ENCODE measurements at regions not wholly inside any gene's neighbourhood (a gene's known extent, or its start where the extent isn't known, plus 50 kb on each side); places are given as distances from the start of the nearest gene placed in this dataset.

GRCh38 chr6:56407883-56408410 lies 160.6 kb upstream of the COL21A1 start:
- H3K4me1 Mint-ChIP-seq (ENCODE audit: low read depth) = peaks cover 6% of the 10 kb centered on the region
- no peak overlapping the region for H3K27ac Mint-ChIP-seq
- H3K4me3 Mint-ChIP-seq = no peak overlapping the region
- H3K27me3 Mint-ChIP-seq (ENCODE audit: low read depth) = peaks cover 4% of the 10 kb centered on the region
- DNase-seq = no peak
- CTCF ChIA-PET = no interaction called here
- intact Hi-C loops (cut with micrococcal nuclease) = loop anchor here (2.0 to 5.0 kb wide), 2 partner anchors 51 to 134 kb away; no protein-coding TSS in a partner anchor
- H3K9me3 Mint-ChIP-seq = no peaks in the 10 kb centered on the region
- H3K36me3 Mint-ChIP-seq (ENCODE audit: low read depth) = no peaks in the 10 kb centered on the region

GRCh38 chr6:56406276-56407269 lies 159.2 kb upstream of the COL21A1 start:
- Mint-ChIP-seq H3K27ac (no peak overlapping the region), H3K9me3 (peaks cover 4% of the 10 kb centered on the region), H3K36me3 (ENCODE audit: low read depth) (no peaks in the 10 kb centered on the region), H3K4me3 (no peak overlapping the region), H3K4me1 (ENCODE audit: low read depth) (peaks cover 6% of the 10 kb centered on the region), H3K27me3 (ENCODE audit: low read depth) (peaks cover 6% of the 10 kb centered on the region)
- DNase-seq = no peak
- CTCF ChIA-PET = interaction anchor here (0.7 to 1.3 kb wide), 3 partner anchors 36 to 188 kb away, joined by 3 read pairs; no protein-coding TSS in a partner anchor
- intact Hi-C loops (cut with micrococcal nuclease) = loop anchor here (2.0 to 5.0 kb wide), 2 partner anchors 52 to 136 kb away; no protein-coding TSS in a partner anchor

DNA sequence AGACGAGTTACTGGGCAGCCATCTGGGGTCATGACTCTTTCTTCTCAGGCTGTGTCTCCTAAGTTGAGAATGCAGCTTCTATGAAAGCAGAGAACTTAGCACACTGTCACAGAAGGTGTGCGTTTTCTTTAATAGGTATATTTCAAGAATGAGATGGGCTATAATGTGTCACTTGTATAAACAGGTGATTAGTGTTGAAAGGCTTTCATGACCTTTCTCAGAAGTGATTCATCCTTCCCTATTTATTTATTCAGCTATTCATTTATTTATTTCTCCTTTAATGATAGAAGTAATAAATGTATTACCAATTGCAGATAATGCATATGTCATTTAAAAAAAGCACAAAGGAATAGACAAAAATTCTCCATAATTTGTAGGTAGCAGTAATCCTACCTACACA lies 157.2 kb upstream of the COL21A1 start:
- peaks cover 11% of the 10 kb centered on the region for H3K27me3 Mint-ChIP-seq (ENCODE audit: low read depth)
- peaks cover 6% of the 10 kb centered on the region for H3K9me3 Mint-ChIP-seq
- DNase-seq = no peak
- H3K4me1 Mint-ChIP-seq (ENCODE audit: low read depth) = peaks cover 6% of the 10 kb centered on the region
- H3K27ac Mint-ChIP-seq = no peak overlapping the region
- no peak overlapping the region for H3K4me3 Mint-ChIP-seq
- intact Hi-C loops (cut with micrococcal nuclease) = no loop called here
- no peaks in the 10 kb centered on the region for H3K36me3 Mint-ChIP-seq (ENCODE audit: low read depth)
- CTCF ChIA-PET = interaction anchor here (0.9 to 1.0 kb wide), 2 partner anchors 13 to 46 kb away, joined by 3 read pairs; no protein-coding TSS in a partner anchor

GRCh38 chr6:56403745-56404144 lies 156.4 kb upstream of the COL21A1 start:
- peaks cover 6% of the 10 kb centered on the region for H3K4me1 Mint-ChIP-seq (ENCODE audit: low read depth)
- intact Hi-C loops (cut with micrococcal nuclease) = no loop called here
- H3K27me3 Mint-ChIP-seq (ENCODE audit: low read depth) = peaks cover 11% of the 10 kb centered on the region
- H3K27ac Mint-ChIP-seq = no peak overlapping the region
- no peaks in the 10 kb centered on the region for H3K36me3 Mint-ChIP-seq (ENCODE audit: low read depth)
- no peak overlapping the region for H3K4me3 Mint-ChIP-seq
- H3K9me3 Mint-ChIP-seq = peaks cover 6% of the 10 kb centered on the region
- DNase-seq = no peak
- CTCF ChIA-PET = interaction anchor here (0.9 to 1.0 kb wide), 2 partner anchors 14 to 45 kb away, joined by 3 read pairs; no protein-coding TSS in a partner anchor

- CTCF ChIA-PET = no interaction called here
- no peak overlapping the region for H3K4me3 Mint-ChIP-seq
- intact Hi-C loops (cut with micrococcal nuclease) = no loop called here
- no peak overlapping the region for H3K27ac Mint-ChIP-seq
- H3K27me3 Mint-ChIP-seq (ENCODE audit: low read depth) = peaks cover 11% of the 10 kb centered on the region
- DNase-seq = no peak
- peaks cover 4% of the 10 kb centered on the region for H3K4me1 Mint-ChIP-seq (ENCODE audit: low read depth)
- no peaks in the 10 kb centered on the region for H3K36me3 Mint-ChIP-seq (ENCODE audit: low read depth)
- H3K9me3 Mint-ChIP-seq = peaks cover 6% of the 10 kb centered on the region
Measured at GRCh38 chr6:56401477-56402070, 154.2 kb upstream of the COL21A1 start.

GRCh38 chr6:56400273-56400672 lies 152.9 kb upstream of the COL21A1 start:
- Mint-ChIP-seq H3K27me3 (ENCODE audit: low read depth) (peaks cover 9% of the 10 kb centered on the region), H3K9me3 (peaks cover 6% of the 10 kb centered on the region), H3K4me1 (ENCODE audit: low read depth) (no peaks in the 10 kb centered on the region), H3K36me3 (ENCODE audit: low read depth) (no peaks in the 10 kb centered on the region), H3K4me3 (no peak overlapping the region), H3K27ac (no peak overlapping the region)
- CTCF ChIA-PET = no interaction called here
- intact Hi-C loops (cut with micrococcal nuclease) = no loop called here
- DNase-seq = no peak

DNA sequence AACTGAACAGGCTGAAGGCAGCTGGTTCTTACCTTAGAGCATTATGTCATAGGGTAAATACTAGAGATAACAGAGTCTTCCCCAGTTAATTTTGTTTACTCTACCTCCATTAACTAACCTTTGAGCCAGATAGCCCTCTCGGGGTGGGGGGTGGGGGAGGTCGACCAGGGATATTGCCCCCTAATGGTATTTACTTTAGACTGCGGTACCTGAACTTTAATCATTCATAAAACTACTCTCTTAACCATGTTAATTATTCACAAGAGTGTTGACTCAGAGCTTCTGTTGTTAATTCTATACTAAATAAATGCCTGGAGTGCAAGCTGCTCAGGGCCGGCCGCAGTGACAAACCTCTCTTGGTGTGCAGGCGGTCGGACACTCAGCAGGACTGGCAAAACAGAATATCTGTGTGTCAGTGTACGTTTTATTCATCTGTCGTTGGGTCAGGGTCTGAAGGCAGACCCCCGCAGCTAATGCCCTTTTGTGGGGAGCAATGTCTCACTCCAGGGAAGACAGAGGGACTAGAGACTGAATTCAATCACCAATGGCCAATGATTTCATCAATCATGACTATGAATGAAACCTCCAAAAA lies 152.4 kb upstream of the COL21A1 start:
- Mint-ChIP-seq H3K27me3 (ENCODE audit: low read depth) (peaks cover 8% of the 10 kb centered on the region), H3K4me3 (no peak overlapping the region), H3K36me3 (ENCODE audit: low read depth) (no peaks in the 10 kb centered on the region), H3K4me1 (ENCODE audit: low read depth) (no peaks in the 10 kb centered on the region), H3K27ac (no peak overlapping the region), H3K9me3 (peaks cover 6% of the 10 kb centered on the region)
- no peak for DNase-seq
- intact Hi-C loops (cut with micrococcal nuclease) = no loop called here
- CTCF ChIA-PET = interaction anchor here (0.6 kb wide), 1 partner anchor 24 kb away, joined by 5 read pairs; no protein-coding TSS in a partner anchor

GRCh38 chr6:56399250-56399671 lies 151.9 kb upstream of the COL21A1 start:
- CTCF ChIA-PET = interaction anchor here (0.6 kb wide), 1 partner anchor 24 kb away, joined by 5 read pairs; no protein-coding TSS in a partner anchor
- H3K9me3 Mint-ChIP-seq = peaks cover 6% of the 10 kb centered on the region
- no peaks in the 10 kb centered on the region for H3K4me1 Mint-ChIP-seq (ENCODE audit: low read depth)
- intact Hi-C loops (cut with micrococcal nuclease) = no loop called here
- DNase-seq = no peak
- H3K4me3 Mint-ChIP-seq = no peak overlapping the region
- no peaks in the 10 kb centered on the region for H3K36me3 Mint-ChIP-seq (ENCODE audit: low read depth)
- no peak overlapping the region for H3K27ac Mint-ChIP-seq
- peaks cover 11% of the 10 kb centered on the region for H3K27me3 Mint-ChIP-seq (ENCODE audit: low read depth)

- Mint-ChIP-seq H3K4me3 (no peak overlapping the region), H3K27me3 (ENCODE audit: low read depth) (peaks cover 9% of the 10 kb centered on the region), H3K4me1 (ENCODE audit: low read depth) (no peaks in the 10 kb centered on the region), H3K27ac (no peak overlapping the region), H3K9me3 (peaks cover under 1% of the 10 kb centered on the region), H3K36me3 (ENCODE audit: low read depth) (no peaks in the 10 kb centered on the region)
- intact Hi-C loops (cut with micrococcal nuclease) = no loop called here
- no peak for DNase-seq
- CTCF ChIA-PET = no interaction called here
Measured at GRCh38 chr6:56396435-56396834, 149.1 kb upstream of the COL21A1 start.

DNA sequence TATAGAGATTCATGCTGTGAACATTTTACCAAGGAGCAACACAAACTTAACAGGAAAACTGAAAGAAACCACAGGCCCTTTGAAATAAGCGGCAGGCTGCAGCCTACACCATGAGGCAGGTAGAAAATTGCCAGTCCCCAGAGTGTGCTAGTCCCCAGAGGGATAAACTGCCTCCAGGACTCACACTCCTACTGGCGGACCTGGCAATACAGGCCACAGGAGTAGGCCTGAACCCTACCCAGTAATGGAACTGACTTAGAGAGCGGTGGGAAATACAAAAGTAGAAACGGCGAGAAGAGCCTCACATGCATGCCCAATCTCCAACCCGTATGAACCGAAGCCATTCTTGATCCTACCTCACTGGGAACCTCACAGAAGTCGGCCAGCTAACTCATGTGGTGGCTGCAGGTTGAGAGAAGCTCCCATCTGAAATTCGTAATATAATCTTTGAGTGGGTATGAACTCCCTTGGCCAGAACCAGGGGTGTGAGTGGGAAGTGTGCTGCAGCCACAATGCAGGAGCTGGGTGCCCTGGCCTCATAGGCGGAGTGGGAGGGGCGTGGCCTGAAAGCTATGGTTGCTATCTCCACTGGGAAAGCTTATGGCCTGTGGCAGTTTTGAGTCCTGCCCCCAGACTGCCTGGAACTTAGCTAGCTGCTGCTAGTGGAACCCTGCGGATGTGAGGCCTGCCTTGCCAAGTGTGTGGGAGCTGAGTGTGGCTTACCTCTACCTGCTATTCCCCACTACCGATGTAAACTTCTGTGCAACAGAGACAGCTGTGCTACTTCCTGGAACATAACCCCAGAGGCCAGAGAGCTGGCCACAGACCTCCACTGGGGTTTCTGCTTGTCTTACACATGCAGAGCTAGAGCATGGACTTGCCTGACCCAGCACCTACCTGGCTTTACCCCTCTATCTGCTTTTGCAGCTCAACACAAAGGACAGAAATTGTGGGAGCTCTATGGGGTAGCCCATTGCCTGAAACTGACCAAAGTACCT lies 146.5 kb upstream of the COL21A1 start:
- H3K27ac Mint-ChIP-seq = no peak overlapping the region
- H3K4me1 Mint-ChIP-seq (ENCODE audit: low read depth) = no peaks in the 10 kb centered on the region

DNA sequence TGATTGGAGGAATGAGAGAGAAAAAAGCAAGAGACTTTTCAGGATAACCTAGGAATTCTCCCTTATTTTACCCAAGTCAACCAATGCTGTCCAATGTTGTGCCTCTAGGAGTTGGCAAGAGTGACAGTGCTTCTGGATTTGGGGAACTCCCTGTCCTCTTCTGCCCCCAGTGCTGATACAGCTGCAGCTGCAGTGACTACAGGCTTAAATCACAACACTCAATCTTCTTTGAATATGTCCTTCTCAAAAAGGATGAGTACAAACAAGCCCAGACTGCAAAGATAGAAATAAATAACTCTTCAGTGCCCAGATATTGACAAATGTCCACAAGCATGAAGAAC lies 141.0 kb upstream of the COL21A1 start:
- no peaks in the 10 kb centered on the region for H3K9me3 Mint-ChIP-seq
- intact Hi-C loops (cut with micrococcal nuclease) = no loop called here
- H3K27ac Mint-ChIP-seq = no peak overlapping the region
- H3K4me3 Mint-ChIP-seq = no peak overlapping the region
- H3K36me3 Mint-ChIP-seq (ENCODE audit: low read depth) = no peaks in the 10 kb centered on the region
- H3K4me1 Mint-ChIP-seq (ENCODE audit: low read depth) = no peaks in the 10 kb centered on the region
- DNase-seq = no peak
- CTCF ChIA-PET = interaction anchor here (0.6 kb wide), 1 partner anchor 829 kb away, joined by 4 read pairs; no protein-coding TSS in a partner anchor
- peaks cover 10% of the 10 kb centered on the region for H3K27me3 Mint-ChIP-seq (ENCODE audit: low read depth)

More for the DNA sequence above, 146.5 kb upstream of the COL21A1 start:
- intact Hi-C loops (cut with micrococcal nuclease) = no loop called here
- CTCF ChIA-PET = no interaction called here
- no peaks in the 10 kb centered on the region for H3K36me3 Mint-ChIP-seq (ENCODE audit: low read depth)
- H3K27me3 Mint-ChIP-seq (ENCODE audit: low read depth) = peaks cover 9% of the 10 kb centered on the region
- H3K4me3 Mint-ChIP-seq = no peak overlapping the region
- no peaks in the 10 kb centered on the region for H3K9me3 Mint-ChIP-seq
- DNase-seq = no peak
